GM19397 (cell line): ENCODE measurements at regions not wholly inside any gene's neighbourhood (a gene's known extent, or its start where the extent isn't known, plus 50 kb on each side); places are given as distances from the start of the nearest gene placed in this dataset.
A peak's percentile ranks its signal among the peaks of the same experiment; 100 is the strongest.
"Not testable (repeated sequence)": the region's sequence is repeated elsewhere in the genome, so short reads cannot be mapped to it uniquely, and the experiment has no call there.

ENCODE experiments used
- ATAC-seq: cut with Tn5 transposase; IDR thresholded peaks from one replicate; pipeline ENCODE4 v1.9.1; 2021; ENCODE audit warnings: mild to moderate bottlenecking, moderate library complexity; ENCODE audit not compliant: unreplicated experiment

- ATAC-seq, result not testable (repeated sequence)
Measured at GRCh38 chr6:120931520-120932180, 402.6 kb downstream of the TBC1D32 start.

- ATAC-seq, result not testable (repeated sequence)
Measured at GRCh38 chr6:120930500-120930899, 403.8 kb downstream of the TBC1D32 start.

- ATAC-seq, result no peak
Measured at GRCh38 chr6:120924214-120924613, 410.1 kb downstream of the TBC1D32 start.

- ATAC-seq, result no peak
Measured at GRCh38 chr6:120918137-120918536, 416.1 kb downstream of the TBC1D32 start.

GRCh38 chr6:120916844-120917243 is 417.4 kb downstream of the TBC1D32 start:
- no peak for ATAC-seq

GRCh38 chr6:120913486-120913885 is 420.8 kb downstream of the TBC1D32 start:
- no peak for ATAC-seq

GRCh38 chr6:120908767-120909166 is 425.5 kb downstream of the TBC1D32 start:
- ATAC-seq, result no peak

- no peak for ATAC-seq
Measured at GRCh38 chr6:120903836-120904235, 430.4 kb downstream of the TBC1D32 start.

GRCh38 chr6:120899932-120900331 is 434.3 kb downstream of the TBC1D32 start:
- peak; percentile 56 for ATAC-seq

- ATAC-seq, result peak; percentile 87
Measured at GRCh38 chr6:120894077-120894476, 440.2 kb downstream of the TBC1D32 start.

- no peak for ATAC-seq
Measured at GRCh38 chr6:120876931-120877330, 457.3 kb downstream of the TBC1D32 start.

GRCh38 chr6:120876424-120876823 is 457.9 kb downstream of the TBC1D32 start:
- peak; percentile 46 for ATAC-seq

GRCh38 chr6:120875900-120876299 is 458.4 kb downstream of the TBC1D32 start:
- ATAC-seq, result peak; percentile 43

- ATAC-seq, result no peak
Measured at GRCh38 chr6:120874422-120874821, 459.9 kb downstream of the TBC1D32 start.

- ATAC-seq, result no peak
Measured at GRCh38 chr6:120873125-120873865, 461.0 kb downstream of the TBC1D32 start.

- no peak for ATAC-seq
Measured at GRCh38 chr6:120872262-120872578, 462.1 kb downstream of the TBC1D32 start.

GRCh38 chr6:120871416-120872261 is 462.6 kb downstream of the TBC1D32 start:
- no peak for ATAC-seq

GRCh38 chr6:120869397-120869796 is 464.9 kb downstream of the TBC1D32 start:
- no peak for ATAC-seq

GRCh38 chr6:120857422-120857821 is 476.9 kb downstream of the TBC1D32 start:
- no peak for ATAC-seq

- no peak for ATAC-seq
Measured at GRCh38 chr6:120854583-120854982, 479.7 kb downstream of the TBC1D32 start.

- no peak for ATAC-seq
Measured at GRCh38 chr6:120853489-120853888, 480.8 kb downstream of the TBC1D32 start.
